CD14-positive monocyte (primary cell): ENCODE measurements at regions not wholly inside any gene's neighbourhood (a gene's known extent, or its start where the extent isn't known, plus 50 kb on each side); places are given as distances from the start of the nearest gene placed in this dataset.

Source experiments
- DNase-seq, 3 donors: peaks; one replicate each; pipeline ENCODE4 v3.0.0-alpha.2; 2011 to 2022
- H2AFZ ChIP-seq: 2 replicates; pipeline ENCODE4 v1.6.0; 2012; ENCODE audit warnings: mild to moderate bottlenecking, low read depth, low read length, inconsistent platforms; ENCODE audit not compliant: insufficient read depth, poor library complexity, severe bottlenecking
- H3K27ac ChIP-seq, 2 donors: 1 replicate in 1 of 2; 2 replicates in 1 of 2; pipeline ENCODE4 v1.5.1; 2012 to 2013; ENCODE audit warnings: low read length in 2 of 2, control low read depth in 1 of 2, inconsistent platforms in 1 of 2, low read depth in 1 of 2, mild to moderate bottlenecking in 1 of 2
- H3K27me3 ChIP-seq, 2 donors: one replicate each; pipeline versions ENCODE4 v1.6.0 to v1.6.1; 2011 to 2013; ENCODE audit warnings: low read length in 2 of 2; ENCODE audit not compliant: control insufficient read depth in 2 of 2, insufficient read depth in 2 of 2
- H3K36me3 ChIP-seq, 2 donors: replicated peaks in 1 of 2; 1 replicate in 1 of 2; 2 replicates in 1 of 2; pipeline versions ENCODE4 v1.5.1 to v1.6.1; 2012 to 2013; ENCODE audit warnings: low read length in 2 of 2, control low read depth in 1 of 2, inconsistent platforms in 1 of 2, mild to moderate bottlenecking in 1 of 2; ENCODE audit not compliant: insufficient read depth in 2 of 2, control insufficient read depth in 1 of 2
- H3K4me1 ChIP-seq, 2 donors: 1 replicate in 1 of 2; 2 replicates in 1 of 2; pipeline versions ENCODE4 v1.5.1 to v1.6.1; 2012 to 2013; ENCODE audit warnings: low read length in 2 of 2, control low read depth in 1 of 2, inconsistent platforms in 1 of 2, mild to moderate bottlenecking in 1 of 2, moderate library complexity in 1 of 2; ENCODE audit not compliant: insufficient read depth in 2 of 2, control insufficient read depth in 1 of 2
- H3K4me2 ChIP-seq: replicated peaks from 2 replicates; pipeline ENCODE3; 2012; ENCODE audit warnings: low read length, moderate library complexity, mild to moderate bottlenecking; ENCODE audit not compliant: poor library complexity, severe bottlenecking; ENCODE audit errors: extremely low read depth
- H3K4me3 ChIP-seq, 3 experiments: fragments of 200-600 bp in 1 of 3; sonication (generic) in 1 of 3; replicated peaks in 1 of 3; 1 replicate in 2 of 3; 2 replicates in 1 of 3; pipeline ENCODE4 v1.5.1; 2011 to 2013; ENCODE audit warnings: low read length in 3 of 3, mild to moderate bottlenecking in 3 of 3, control low read depth in 2 of 3, low read depth in 2 of 3, inconsistent platforms in 1 of 3, moderate library complexity in 1 of 3
- H3K79me2 ChIP-seq: 2 replicates; pipeline ENCODE4 v1.6.0; 2012; ENCODE audit warnings: mild to moderate bottlenecking, control low read depth, inconsistent platforms, low read length, moderate library complexity; ENCODE audit not compliant: insufficient read depth
- H3K9ac ChIP-seq: 2 replicates; pipeline ENCODE4 v1.6.0; 2017; ENCODE audit warnings: low read length, mild to moderate bottlenecking; ENCODE audit not compliant: insufficient read depth, poor library complexity, severe bottlenecking
- H3K9me3 ChIP-seq, 2 donors: replicated peaks in 1 of 2; 1 replicate in 1 of 2; 2 replicates in 1 of 2; pipeline versions ENCODE4 v1.5.1 to v1.6.1; 2012 to 2013; ENCODE audit warnings: low read length in 2 of 2, control low read depth in 1 of 2; ENCODE audit not compliant: control insufficient read depth in 1 of 2, insufficient read depth in 1 of 2
- H4K20me1 ChIP-seq: 2 replicates; pipeline ENCODE4 v1.6.0; 2012; ENCODE audit warnings: mild to moderate bottlenecking, low read length, control low read depth, moderate library complexity; ENCODE audit not compliant: insufficient read depth
- H3K27ac Mint-ChIP-seq, 7 donors: one replicate each; pipeline ENCODE4 v1.8.0; 2020; ENCODE audit warnings: mild to moderate bottlenecking in 7 of 7, mixed read lengths in 7 of 7, moderate library complexity in 6 of 7, inconsistent platforms in 2 of 7
- H3K27me3 Mint-ChIP-seq, 3 donors: one replicate each; pipeline ENCODE4 v1.8.0; 2021 to 2022; ENCODE audit warnings: low read depth in 3 of 3, mild to moderate bottlenecking in 3 of 3, mixed read lengths in 3 of 3, moderate library complexity in 3 of 3, inconsistent platforms in 1 of 3
- H3K36me3 Mint-ChIP-seq, 2 donors: one replicate each; pipeline ENCODE4 v1.8.0; 2020; ENCODE audit warnings: mixed read lengths in 2 of 2, inconsistent platforms in 1 of 2, mild to moderate bottlenecking in 1 of 2
- H3K4me1 Mint-ChIP-seq: one replicate; pipeline ENCODE4 v1.8.0; 2020; ENCODE audit warnings: mild to moderate bottlenecking, mixed read lengths
- H3K4me3 Mint-ChIP-seq, 2 donors: one replicate each; pipeline ENCODE4 v1.8.0; 2020; ENCODE audit warnings: mild to moderate bottlenecking in 2 of 2, mixed read lengths in 2 of 2, moderate library complexity in 1 of 2
- H3K9me3 Mint-ChIP-seq, 7 donors: one replicate each; pipeline ENCODE4 v1.8.0; 2020 to 2022; ENCODE audit warnings: mixed read lengths in 7 of 7, mild to moderate bottlenecking in 6 of 7, moderate library complexity in 6 of 7, inconsistent platforms in 2 of 7
- CTCF ChIP-seq: fragments of 200-600 bp; IDR thresholded peaks from one replicate; pipeline ENCODE4 v1.8.0; 2022; ENCODE audit warnings: antibody characterized with exemption, mild to moderate bottlenecking
- WGBS: methylation state at CpG from one replicate; pipeline ENCODE4 v1.1.5; 2013; ENCODE audit warnings: missing lambda C conversion rate; ENCODE audit not compliant: insufficient coverage; 5-methylcytosine and 5-hydroxymethylcytosine counted together
- intact Hi-C, 2 donors: fragments of 100-400 bp; cut with micrococcal nuclease; formaldehyde crosslinking; loops; one replicate each; pipeline versions ENCODE4 v1.15.0 to v1.15.1; 2023

GRCh38 chr15:96889734-96890480 lies 559.4 kb downstream of the NR2F2 start:
- H3K9me3 ChIP-seq = no peaks in the 10 kb centered on the region
- no peak for DNase-seq
- H3K4me3 Mint-ChIP-seq = no peak overlapping the region
- H4K20me1 ChIP-seq = no peaks in the 10 kb centered on the region
- H3K9ac ChIP-seq = no peak overlapping the region
- peaks cover 0 to 4% of the 10 kb centered on the region in 2 donors for H3K27me3 ChIP-seq
- no peaks in the 10 kb centered on the region for H3K36me3 Mint-ChIP-seq
- no peak overlapping the region for H3K27ac ChIP-seq
- 26% methylated on average over 2 of the region's 6 CpGs for WGBS
- no peaks in the 10 kb centered on the region for H3K36me3 ChIP-seq
- H3K4me1 ChIP-seq = no peaks in the 10 kb centered on the region
- intact Hi-C loops = loop anchor here in 1 of 2 donors (10.0 kb wide), 1 partner anchor 65 kb away; no protein-coding TSS in a partner anchor
- H3K27ac Mint-ChIP-seq = no peak overlapping the region
- no peak for TF ChIP-seq CTCF
- H3K9me3 Mint-ChIP-seq = peaks cover 0 to 4% (median 0%) of the 10 kb centered on the region in 7 donors
- no peaks in the 10 kb centered on the region for H3K27me3 Mint-ChIP-seq
- H2AFZ ChIP-seq = no peak overlapping the region
- no peaks in the 10 kb centered on the region for H3K79me2 ChIP-seq
- peaks cover 2% of the 10 kb centered on the region for H3K4me1 Mint-ChIP-seq
- no peak overlapping the region for H3K4me3 ChIP-seq
- no peak overlapping the region for H3K4me2 ChIP-seq

GRCh38 chr15:96891046-96891445 lies 560.5 kb downstream of the NR2F2 start:
- peaks cover 2% of the 10 kb centered on the region for H3K4me1 Mint-ChIP-seq
- H3K4me2 ChIP-seq = no peak overlapping the region

More at GRCh38 chr15:96891046-96891445, 560.5 kb downstream of the NR2F2 start:
- no peak overlapping the region for H3K4me3 Mint-ChIP-seq
- Histone ChIP-seq H3K36me3 (no peaks in the 10 kb centered on the region), H3K27me3 (peaks cover 0 to 4% of the 10 kb centered on the region in 2 donors), H3K79me2 (no peaks in the 10 kb centered on the region), H4K20me1 (no peaks in the 10 kb centered on the region), H3K9me3 (no peaks in the 10 kb centered on the region), H3K4me3 (no peak overlapping the region), H3K4me1 (no peaks in the 10 kb centered on the region), H2AFZ (no peak overlapping the region), H3K27ac (no peak overlapping the region), H3K9ac (no peak overlapping the region)
- no peaks in the 10 kb centered on the region for H3K27me3 Mint-ChIP-seq
- H3K36me3 Mint-ChIP-seq = no peaks in the 10 kb centered on the region
- no peak for TF ChIP-seq CTCF
- no peak overlapping the region for H3K27ac Mint-ChIP-seq
- peaks cover 0 to 4% (median 0%) of the 10 kb centered on the region in 7 donors for H3K9me3 Mint-ChIP-seq
- 25% methylated on average over 2 of the region's 4 CpGs for WGBS
- DNase-seq = no peak
- intact Hi-C loops = no loop called here
